ENCODE measurements at regions not wholly inside any gene's neighbourhood (a gene's known extent, or its start where the extent isn't known, plus 50 kb on each side); places are given as distances from the start of the nearest gene placed in this dataset.

DNA sequence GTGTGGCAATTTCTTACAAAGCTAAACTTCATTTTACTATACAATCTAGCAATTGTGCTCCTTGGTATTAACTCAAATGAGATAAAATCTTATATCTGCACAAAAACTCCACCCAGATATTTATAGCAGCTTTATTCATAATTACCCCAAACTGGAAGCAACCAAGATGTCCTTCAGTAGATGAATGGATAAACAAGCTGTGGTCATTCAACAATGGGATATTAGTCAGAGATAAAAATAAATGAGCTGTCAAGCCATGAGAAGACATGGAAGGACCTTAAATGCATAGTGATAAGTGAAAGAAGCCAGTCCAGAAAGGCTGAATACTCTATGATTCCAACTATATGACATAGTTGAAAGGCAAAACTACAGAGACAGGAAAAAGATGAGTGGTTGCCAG is 98.9 kb upstream of the BMP2 start:
- Histone ChIP-seq H3K56ac (replicated peaks; ENCODE audit: insufficient read length, low read depth, low read length) (no peak overlapping the region), H3K9ac (replicated peaks in 1 of 4; ENCODE audit: extremely low read depth in 1 of 4, low read depth in 3 of 4, low read length in 3 of 4) (no peak overlapping the region), H3K79me2 (ENCODE audit: control insufficient read depth in 1 of 2, insufficient read depth in 2 of 2, low read length in 2 of 2) (no peaks in the 10 kb centered on the region), H3K4me2 (ENCODE audit: insufficient read depth in 1 of 2, low read depth in 2 of 2, low read length in 2 of 2) (no peak overlapping the region), H2BK15ac (ENCODE audit: low read length) (no peak overlapping the region), H2BK20ac (ENCODE audit: low read length) (no peak overlapping the region), H3K4me3 (ENCODE audit: extremely low read depth in 1 of 4, insufficient read depth in 2 of 4, low read depth in 3 of 4, low read length in 4 of 4) (no peak overlapping the region), H2BK5ac (ENCODE audit: low read depth, low read length) (no peak overlapping the region), H4K8ac (ENCODE audit: extremely low read depth, insufficient read depth, low read length) (no peak overlapping the region), H2AFZ (ENCODE audit: low read length) (no peak overlapping the region), H2BK120ac (replicated peaks; ENCODE audit: low read depth, low read length) (no peak overlapping the region), H3K9me3 (ENCODE audit: insufficient read depth in 2 of 2, low read depth in 1 of 2, low read length in 1 of 2) (no peaks in the 10 kb centered on the region), H3K79me1 (ENCODE audit: low read depth, low read length) (no peaks in the 10 kb centered on the region), H3K14ac (ENCODE audit: insufficient read length) (no peak overlapping the region), H2BK12ac (ENCODE audit: low read depth, low read length) (no peak overlapping the region), H3K4me1 (replicated peaks in 1 of 4; ENCODE audit: control insufficient read depth in 3 of 4, insufficient read depth in 4 of 4, low read length in 3 of 4) (no peaks in the 10 kb centered on the region), H3K23ac (ENCODE audit: insufficient read length) (no peak overlapping the region), H2AK5ac (ENCODE audit: low read depth, low read length) (no peak overlapping the region), H3K27ac (ENCODE audit: low read depth, low read length) (no peak overlapping the region), H4K5ac (ENCODE audit: insufficient read length, low read depth, low read length) (no peak overlapping the region), H3K4ac (replicated peaks; ENCODE audit: insufficient read length, low read depth, low read length) (no peak overlapping the region), H4K20me1 (replicated peaks in 1 of 2; ENCODE audit: control insufficient read depth in 1 of 2, insufficient read depth in 2 of 2, low read length in 2 of 2) (no peaks in the 10 kb centered on the region), H3K36me3 (ENCODE audit: control insufficient read depth in 2 of 4, insufficient read depth in 4 of 4, low read length in 3 of 4) (no peaks in the 10 kb centered on the region), H4K91ac (replicated peaks; ENCODE audit: insufficient read length, low read length) (no peak overlapping the region), H3K18ac (ENCODE audit: extremely low read depth, low read length) (no peak overlapping the region), H3K27me3 (replicated peaks in 1 of 4; ENCODE audit: control insufficient read depth in 3 of 4, extremely low read depth in 1 of 4, insufficient read depth in 3 of 4, low read length in 3 of 4) (no peaks in the 10 kb centered on the region), H3K23me2 (ENCODE audit: low read depth, low read length) (no peaks in the 10 kb centered on the region; the same call in 1 of the 2 replicates)
- POLR2A ChIA-PET (ENCODE audit: partially characterized antibody), result no interaction called here
- DNase-seq (ENCODE audit: low read depth in 1 of 2, low spot score in 2 of 2) (no peak), FAIRE-seq (no peak)
- TF ChIP-seq SUZ12 (IDR thresholded peaks at IDR 0.05; ENCODE audit: low read length) (no peak), RNF2 (IDR thresholded peaks at IDR 0.05; ENCODE audit: borderline replicate concordance, low read depth, low read length, missing control alignments, poor library complexity, severe bottlenecking) (no peak), SIN3A (conservative IDR thresholded peaks at IDR 0.05 in 1 of 2, IDR thresholded peaks at IDR 0.05 in 1 of 2; ENCODE audit: low read depth in 1 of 2, low read length in 2 of 2) (no peak), CEBPB (IDR thresholded peaks at IDR 0.05; ENCODE audit: low read depth, low read length) (no peak), NANOG (IDR thresholded peaks at IDR 0.05; ENCODE audit: insufficient read depth, low read depth, low read length, poor library complexity, severe bottlenecking) (no peak), ZNF274 (IDR thresholded peaks at IDR 0.05; ENCODE audit: borderline replicate concordance, extremely low read depth, low read length) (no peak), CTBP2 (IDR thresholded peaks at IDR 0.05; ENCODE audit: borderline replicate concordance, insufficient read depth, insufficient read length, low read length) (no peak), CHD1 (IDR thresholded peaks at IDR 0.05; ENCODE audit: low read depth, low read length) (no peak)
- TF ChIP-seq, protein P1, sequence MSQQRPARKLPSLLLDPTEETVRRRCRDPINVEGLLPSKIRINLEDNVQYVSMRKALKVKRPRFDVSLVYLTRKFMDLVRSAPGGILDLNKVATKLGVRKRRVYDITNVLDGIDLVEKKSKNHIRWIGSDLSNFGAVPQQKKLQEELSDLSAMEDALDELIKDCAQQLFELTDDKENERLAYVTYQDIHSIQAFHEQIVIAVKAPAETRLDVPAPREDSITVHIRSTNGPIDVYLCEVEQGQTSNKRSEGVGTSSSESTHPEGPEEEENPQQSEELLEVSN (IDR thresholded peaks at IDR 0.05), result no peak
- CTCF ChIA-PET (ENCODE audit: partially characterized antibody), result interaction anchor here (0.8 kb wide), 1 partner anchor 42 kb away, joined by 3 read pairs; no protein-coding TSS in a partner anchor
